ENCODE measurements at regions not wholly inside any gene's neighbourhood (a gene's known extent, or its start where the extent isn't known, plus 50 kb on each side); places are given as distances from the start of the nearest gene placed in this dataset.

DNA sequence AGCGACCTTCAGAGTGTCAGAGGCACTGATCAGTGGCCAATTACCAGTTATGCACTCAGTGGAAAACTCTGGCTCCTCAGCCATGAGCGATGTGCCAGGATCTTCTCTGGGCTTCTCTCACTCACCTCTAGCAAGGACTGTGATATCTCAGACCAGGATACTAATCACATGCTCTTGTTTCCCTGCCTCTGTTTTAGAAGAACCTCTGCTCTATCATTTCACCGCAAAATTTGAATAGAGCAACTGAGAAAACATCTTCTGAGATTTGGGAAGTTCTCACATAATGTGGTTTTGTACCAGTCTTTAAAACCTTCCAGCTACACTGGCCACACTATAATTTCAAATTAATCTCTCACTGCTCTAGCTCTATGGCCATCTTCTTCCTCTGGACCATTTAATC lies 325.8 kb upstream of the FRG2C start:
- CTCF ChIA-PET, result no interaction called here
- no peak overlapping the region for H2BK5ac ChIP-seq (ENCODE audit: low read depth, low read length, poor library complexity, severe bottlenecking)
- in situ Hi-C loops (cut with MboI; ENCODE audit: low sequenced_read_pairs), result no loop called here

More for the DNA sequence above, 325.8 kb upstream of the FRG2C start:
- Histone ChIP-seq H3K9me1 (ENCODE audit: insufficient read depth, low read length) (no peaks in the 10 kb centered on the region), H3K9ac (ENCODE audit: low read depth, low read length) (no peak overlapping the region), H4K91ac (ENCODE audit: insufficient read depth, low read depth, low read length) (no peak overlapping the region), H2BK15ac (ENCODE audit: low read depth, low read length) (no peak overlapping the region), H3K4me2 (ENCODE audit: low read depth, low read length) (no peak overlapping the region), H3K14ac (replicated peaks; ENCODE audit: low read depth, low read length) (no peak overlapping the region), H4K20me1 (ENCODE audit: insufficient read depth, low read length) (no peaks in the 10 kb centered on the region), H4K5ac (ENCODE audit: low read depth, low read length) (no peak overlapping the region), H3K27ac (ENCODE audit: insufficient read depth, low read length) (no peak overlapping the region), H3K4ac (ENCODE audit: low read depth, low read length) (no peak overlapping the region), H4K8ac (ENCODE audit: low read depth in 2 of 2, low read length in 2 of 2) (no peak overlapping the region), H3K36me3 (ENCODE audit: control insufficient read depth, insufficient read depth, low read length) (no peaks in the 10 kb centered on the region), H3K18ac (ENCODE audit: low read depth, low read length) (no peak overlapping the region), H3K79me1 (ENCODE audit: low read depth in 1 of 2, low read length in 2 of 2) (no peaks in the 10 kb centered on the region), H3K27me3 (ENCODE audit: control insufficient read depth, insufficient read depth, low read length) (peaks cover 9% of the 10 kb centered on the region), H3K23ac (ENCODE audit: low read depth, low read length) (no peak overlapping the region), H2AFZ (replicated peaks; ENCODE audit: low read length, poor library complexity) (no peak overlapping the region), H3K56ac (ENCODE audit: extremely low read depth, insufficient read depth, low read length) (no peak overlapping the region), H2BK120ac (ENCODE audit: low read depth, low read length) (no peak overlapping the region), H3K4me1 (ENCODE audit: control insufficient read depth, insufficient read depth, low read length) (peaks cover 1% of the 10 kb centered on the region; the same call in 1 of the 2 replicates), H3K9me3 (ENCODE audit: control insufficient read depth, insufficient read depth, low read length) (no peaks in the 10 kb centered on the region), H2AK9ac (replicated peaks; ENCODE audit: low read depth, low read length, poor library complexity) (no peak overlapping the region), H3K4me3 (ENCODE audit: insufficient read depth, low read depth, low read length) (no peak overlapping the region), H2AK5ac (ENCODE audit: low read depth, low read length) (no peak overlapping the region), H2BK20ac (ENCODE audit: low read depth, low read length) (no peak overlapping the region)
- WGBS, 2 experiments (ENCODE audit: extremely low coverage in 2 of 2, insufficient read length in 1 of 2), result 37% methylated on average over 2 of the region's 3 CpGs; no CpG with 5 or more reads in 1 of the 2 experiments
- no peak for TF ChIP-seq RFX5 (IDR thresholded peaks at IDR 0.05; ENCODE audit: low read depth, low read length)
- no peak for TF ChIP-seq MXI1 (IDR thresholded peaks at IDR 0.05; ENCODE audit: borderline replicate concordance, low read depth, low read length)
- no peak for TF ChIP-seq MAFK (IDR thresholded peaks at IDR 0.05; ENCODE audit: low read depth, low read length)
- TF ChIP-seq RAD21 (IDR thresholded peaks at IDR 0.05; ENCODE audit: low read length), result no peak
- TF ChIP-seq, protein P1, sequence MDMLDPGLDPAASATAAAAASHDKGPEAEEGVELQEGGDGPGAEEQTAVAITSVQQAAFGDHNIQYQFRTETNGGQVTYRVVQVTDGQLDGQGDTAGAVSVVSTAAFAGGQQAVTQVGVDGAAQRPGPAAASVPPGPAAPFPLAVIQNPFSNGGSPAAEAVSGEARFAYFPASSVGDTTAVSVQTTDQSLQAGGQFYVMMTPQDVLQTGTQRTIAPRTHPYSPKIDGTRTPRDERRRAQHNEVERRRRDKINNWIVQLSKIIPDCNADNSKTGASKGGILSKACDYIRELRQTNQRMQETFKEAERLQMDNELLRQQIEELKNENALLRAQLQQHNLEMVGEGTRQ (IDR thresholded peaks at IDR 0.05; ENCODE audit: low read depth, low read length), result no peak
- TF ChIP-seq BHLHE40 (IDR thresholded peaks at IDR 0.05; ENCODE audit: low read depth, low read length), result no peak
- no peak for TF ChIP-seq MAZ (IDR thresholded peaks at IDR 0.05; ENCODE audit: borderline replicate concordance, low read depth, low read length)
- no peak for TF ChIP-seq FOS (IDR thresholded peaks at IDR 0.05; ENCODE audit: low read depth, low read length)
- TF ChIP-seq ELK1 (IDR thresholded peaks at IDR 0.05; ENCODE audit: borderline replicate concordance, low read depth, low read length), result no peak
- TF ChIP-seq RCOR1 (IDR thresholded peaks at IDR 0.05; ENCODE audit: insufficient replicate concordance, low read length), result no peak
- no peak for TF ChIP-seq CEBPB (IDR thresholded peaks at IDR 0.05; ENCODE audit: low read depth, low read length)
- TF ChIP-seq POLR2A (IDR thresholded peaks at IDR 0.05; ENCODE audit: low read depth, low read length), result no peak
- TF ChIP-seq CHD1 (IDR thresholded peaks at IDR 0.05; ENCODE audit: low read depth, low read length), result no peak
- no peak for TF ChIP-seq NFE2L2 (IDR thresholded peaks at IDR 0.05; ENCODE audit: low read depth, low read length)
- no peak for TF ChIP-seq CTCF (conservative IDR thresholded peaks at IDR 0.05; ENCODE audit: low read depth, low read length)
- TF ChIP-seq SMC3 (IDR thresholded peaks at IDR 0.05; ENCODE audit: low read depth, low read length), result no peak
- dilution Hi-C loops (cut with HindIII; ENCODE audit: low sequenced_read_pairs, unreplicated experiment), result no loop called here
- no peak for ATAC-seq (ENCODE audit: low read depth)
- intact Hi-C loops (cut with micrococcal nuclease), result no loop called here
- BruUV-seq (replicated peaks), result no TSS peak
- DNase-seq, result no peak
- POLR2A ChIA-PET (ENCODE audit: unreplicated experiment), result no interaction called here

Data from IMR-90 (cell line).